Natural killer cell (primary cell): ENCODE measurements at regions not wholly inside any gene's neighbourhood (a gene's known extent, or its start where the extent isn't known, plus 50 kb on each side); places are given as distances from the start of the nearest gene placed in this dataset.

Experiments used
- ATAC-seq, 3 donors: fragments of 150-1000 bp in 2 of 3; fragments of 200-7000 bp in 1 of 3; cut with Tn5 transposase; 1 replicate in 1 of 3; 2 replicates in 2 of 3; pipeline ENCODE4 v1.10.0; 2021; ENCODE audit warnings: mild to moderate bottlenecking in 2 of 3, moderate library complexity in 2 of 3
- DNase-seq, 2 donors: peaks; one replicate each; pipeline versions ENCODE4 v3.0.0 to v3.0.0-alpha.2; 2013 to 2021; ENCODE audit warnings: mixed read lengths in 1 of 2
- H3K27ac ChIP-seq: one replicate; pipeline ENCODE4 v1.5.1; 2013; ENCODE audit warnings: mild to moderate bottlenecking, low read length
- H3K27me3 ChIP-seq: one replicate; pipeline ENCODE4 v1.6.1; 2013; ENCODE audit warnings: low read length; ENCODE audit not compliant: control insufficient read depth, insufficient read depth
- H3K36me3 ChIP-seq: one replicate; pipeline ENCODE4 v1.6.1; 2013; ENCODE audit warnings: low read length; ENCODE audit not compliant: control insufficient read depth, insufficient read depth
- H3K4me1 ChIP-seq: one replicate; pipeline ENCODE4 v1.6.1; 2013; ENCODE audit warnings: low read length; ENCODE audit not compliant: control insufficient read depth, insufficient read depth
- H3K4me3 ChIP-seq: one replicate; pipeline ENCODE4 v1.5.1; 2013; ENCODE audit warnings: low read length
- H3K9me3 ChIP-seq: one replicate; pipeline ENCODE4 v1.6.1; 2013; ENCODE audit warnings: low read length; ENCODE audit not compliant: control insufficient read depth, insufficient read depth
- H3K27ac Mint-ChIP-seq, 2 donors: one replicate each; pipeline ENCODE4 v1.8.0; 2022; ENCODE audit warnings: mild to moderate bottlenecking in 2 of 2, mixed read lengths in 2 of 2, moderate library complexity in 1 of 2
- H3K27me3 Mint-ChIP-seq, 2 donors: one replicate each; pipeline ENCODE4 v1.8.0; 2022; ENCODE audit warnings: low read depth in 2 of 2, mixed read lengths in 2 of 2
- H3K36me3 Mint-ChIP-seq: one replicate; pipeline ENCODE4 v1.8.0; 2022; ENCODE audit warnings: mixed read lengths
- H3K4me1 Mint-ChIP-seq, 2 donors: one replicate each; pipeline ENCODE4 v1.8.0; 2022; ENCODE audit warnings: mixed read lengths in 2 of 2
- H3K4me3 Mint-ChIP-seq: one replicate; pipeline ENCODE4 v1.8.0; 2022; ENCODE audit warnings: mild to moderate bottlenecking, moderate library complexity, mixed read lengths
- H3K9me3 Mint-ChIP-seq, 2 donors: one replicate each; pipeline ENCODE4 v1.8.0; 2022; ENCODE audit warnings: mixed read lengths in 2 of 2
- CTCF ChIP-seq: fragments of 200-600 bp; IDR thresholded peaks from one replicate; pipeline ENCODE4 v1.8.0; 2022; ENCODE audit warnings: antibody characterized with exemption
- WGBS: methylation state at CpG from one replicate; pipeline ENCODE4 v1.1.7; 2013; ENCODE audit warnings: missing lambda C conversion rate; ENCODE audit not compliant: insufficient coverage; 5-methylcytosine and 5-hydroxymethylcytosine counted together
- intact Hi-C: fragments of 100-400 bp; cut with micrococcal nuclease; formaldehyde crosslinking; loops from one replicate; pipeline ENCODE4 v1.14.2; 2022

GRCh38 chr9:21608200-21608599, 126.1 kb upstream of the IFNE start:
- peaks cover 9 to 12% of the 10 kb centered on the region in 2 donors for H3K4me1 Mint-ChIP-seq

GRCh38 chr9:21609506-21609905, 127.4 kb upstream of the IFNE start:
- WGBS, result 86% methylated on average over 1 of the region's 1 CpG
- no peak overlapping the region for H3K4me3 ChIP-seq
- DNase-seq, result no peak
- no peaks in the 10 kb centered on the region for H3K36me3 Mint-ChIP-seq
- peaks cover 13 to 61% of the 10 kb centered on the region in 2 donors for H3K27me3 Mint-ChIP-seq
- H3K4me3 Mint-ChIP-seq, result no peak overlapping the region
- H3K27me3 ChIP-seq, result no peaks in the 10 kb centered on the region
- no peak for TF ChIP-seq CTCF
- peaks cover 12% of the 10 kb centered on the region for H3K4me1 ChIP-seq
- no peaks in the 10 kb centered on the region for H3K9me3 ChIP-seq
- H3K36me3 ChIP-seq, result no peaks in the 10 kb centered on the region
- no peak overlapping the region for H3K27ac Mint-ChIP-seq
- H3K4me1 Mint-ChIP-seq, result peaks cover 9 to 12% of the 10 kb centered on the region in 2 donors
- intact Hi-C loops, result no loop called here
- no peak overlapping the region for H3K27ac ChIP-seq
- no peak for ATAC-seq
- no peaks in the 10 kb centered on the region for H3K9me3 Mint-ChIP-seq

More at GRCh38 chr9:21608200-21608599, 126.1 kb upstream of the IFNE start:
- no peaks in the 10 kb centered on the region for H3K9me3 Mint-ChIP-seq
- TF ChIP-seq CTCF, result no peak
- Histone ChIP-seq H3K4me3 (no peak overlapping the region), H3K9me3 (no peaks in the 10 kb centered on the region), H3K27ac (no peak overlapping the region), H3K4me1 (peaks cover 12% of the 10 kb centered on the region), H3K36me3 (no peaks in the 10 kb centered on the region), H3K27me3 (no peaks in the 10 kb centered on the region)
- DNase-seq (no peak), ATAC-seq (no peak)
- H3K27ac Mint-ChIP-seq, result no peak overlapping the region
- intact Hi-C loops, result no loop called here
- 93% methylated on average over 5 of the region's 5 CpGs for WGBS
- H3K27me3 Mint-ChIP-seq, result peaks cover 20 to 65% of the 10 kb centered on the region in 2 donors
- no peak overlapping the region for H3K4me3 Mint-ChIP-seq
- H3K36me3 Mint-ChIP-seq, result no peaks in the 10 kb centered on the region

GRCh38 chr9:21611891-21612290, 129.8 kb upstream of the IFNE start:
- H3K9me3 ChIP-seq, result no peaks in the 10 kb centered on the region
- H3K36me3 ChIP-seq, result no peaks in the 10 kb centered on the region
- peaks cover 18 to 21% of the 10 kb centered on the region in 2 donors for H3K4me1 Mint-ChIP-seq
- H3K27me3 Mint-ChIP-seq, result peaks cover 12 to 53% of the 10 kb centered on the region in 2 donors
- H3K27ac Mint-ChIP-seq, result no peak overlapping the region
- no peaks in the 10 kb centered on the region for H3K9me3 Mint-ChIP-seq
- H3K36me3 Mint-ChIP-seq, result no peaks in the 10 kb centered on the region
- intact Hi-C loops, result no loop called here
- H3K4me3 Mint-ChIP-seq, result peak overlapping the region; percentile 45
- no peaks in the 10 kb centered on the region for H3K27me3 ChIP-seq
- TF ChIP-seq CTCF, result no peak
- DNase-seq (peak in 1 of 2 donors; percentile 50), ATAC-seq (no peak)
- H3K27ac ChIP-seq, result no peak overlapping the region
- H3K4me1 ChIP-seq, result peaks cover 15% of the 10 kb centered on the region
- H3K4me3 ChIP-seq, result no peak overlapping the region
- WGBS, result 25% methylated on average over 1 of the region's 1 CpG

- H3K9me3 Mint-ChIP-seq, result no peaks in the 10 kb centered on the region
- DNase-seq (no peak), ATAC-seq (no peak)
- intact Hi-C loops, result no loop called here
- no peaks in the 10 kb centered on the region for H3K27me3 ChIP-seq
- no peak overlapping the region for H3K27ac Mint-ChIP-seq
- H3K9me3 ChIP-seq, result no peaks in the 10 kb centered on the region
- H3K4me3 Mint-ChIP-seq, result no peak overlapping the region
- H3K27me3 Mint-ChIP-seq, result peaks cover 16 to 45% of the 10 kb centered on the region in 2 donors
- H3K4me1 Mint-ChIP-seq, result peaks cover 18 to 21% of the 10 kb centered on the region in 2 donors
- H3K27ac ChIP-seq, result no peak overlapping the region
- no peaks in the 10 kb centered on the region for H3K36me3 Mint-ChIP-seq
- H3K36me3 ChIP-seq, result no peaks in the 10 kb centered on the region
- TF ChIP-seq CTCF, result no peak
- WGBS, result 60% methylated on average over 1 of the region's 1 CpG
- H3K4me3 ChIP-seq, result no peak overlapping the region
- H3K4me1 ChIP-seq, result peaks cover 15% of the 10 kb centered on the region
These were observed 132.9 kb upstream of the IFNE start for GRCh38 chr9:21615018-21615417.
